OCI-LY1 (cell line): ENCODE measurements at regions not wholly inside any gene's neighbourhood (a gene's known extent, or its start where the extent isn't known, plus 50 kb on each side); places are given as distances from the start of the nearest gene placed in this dataset.

ENCODE experiments used
- H2AFZ ChIP-seq: fragments of 200-600 bp; sonication (generic), shearing (Covaris generic); 2 replicates; pipeline ENCODE4 v1.6.0; 2014; ENCODE audit warnings: antibody characterized with exemption, mild to moderate bottlenecking, low read length
- H3F3A ChIP-seq: fragments of 200-600 bp; sonication (generic), shearing (Covaris generic); 2 replicates; pipeline ENCODE4 v1.6.0; 2014; ENCODE audit warnings: mild to moderate bottlenecking, antibody characterized with exemption, low read length, moderate library complexity; ENCODE audit not compliant: insufficient read depth
- H3K27ac ChIP-seq: fragments of 200-600 bp; sonication (generic); 2 replicates; pipeline ENCODE4 v1.5.1; 2014; ENCODE audit warnings: low read length, mixed run types, mild to moderate bottlenecking, low read depth; ENCODE audit not compliant: poor library complexity, severe bottlenecking
- H3K27me3 ChIP-seq: fragments of 200-600 bp; sonication (generic); 2 replicates; pipeline ENCODE4 v1.6.0; 2014; ENCODE audit warnings: antibody characterized with exemption, mild to moderate bottlenecking, low read length, moderate library complexity; ENCODE audit not compliant: insufficient read depth
- H3K36me3 ChIP-seq: fragments of 200-600 bp; sonication (generic); 2 replicates; pipeline ENCODE4 v1.6.1; 2014; ENCODE audit warnings: mild to moderate bottlenecking, antibody characterized with exemption, low read length, moderate library complexity, mixed read lengths; ENCODE audit not compliant: insufficient read depth
- H3K4me1 ChIP-seq: fragments of 200-600 bp; sonication (generic); 2 replicates; pipeline ENCODE4 v1.5.1; 2014; ENCODE audit warnings: mild to moderate bottlenecking, low read length, moderate library complexity; ENCODE audit not compliant: insufficient read depth, severe bottlenecking
- H3K4me2 ChIP-seq: fragments of 200-600 bp; sonication (generic), shearing (Covaris generic); 2 replicates; pipeline ENCODE4 v1.6.1; 2014; ENCODE audit warnings: low read length
- H3K4me3 ChIP-seq: fragments of 200-600 bp; sonication (generic); 2 replicates; pipeline ENCODE4 v1.5.1; 2014; ENCODE audit warnings: low read length, low read depth, mild to moderate bottlenecking, mixed read lengths; ENCODE audit not compliant: poor library complexity, severe bottlenecking
- H3K79me2 ChIP-seq: fragments of 200-600 bp; shearing (Covaris generic); 2 replicates; pipeline ENCODE4 v1.6.1; 2016; ENCODE audit warnings: mixed run types, low read length, mixed read lengths; ENCODE audit not compliant: insufficient read depth
- H3K9ac ChIP-seq: fragments of 200-600 bp; sonication (generic), shearing (Covaris generic); 2 replicates; pipeline ENCODE4 v1.6.1; 2014; ENCODE audit warnings: mild to moderate bottlenecking, low read length, mixed read lengths
- H3K9me2 ChIP-seq: fragments of 200-600 bp; sonication (generic), shearing (Covaris generic); 2 replicates; pipeline ENCODE4 v1.6.1; 2014; ENCODE audit warnings: low read depth, mild to moderate bottlenecking, low read length, mixed read lengths
- H3K9me3 ChIP-seq: fragments of 200-600 bp; shearing (Covaris generic); 2 replicates; pipeline ENCODE4 v1.6.1; 2014; ENCODE audit warnings: low read length, mixed read lengths
- H4K20me1 ChIP-seq: fragments of 200-600 bp; sonication (generic), shearing (Covaris generic); 2 replicates; pipeline ENCODE4 v1.6.0; 2016; ENCODE audit warnings: mild to moderate bottlenecking, low read length; ENCODE audit not compliant: insufficient read depth
- CTCF ChIP-seq: fragments of 200-600 bp; sonication (generic), shearing (Covaris generic); IDR thresholded peaks from 2 replicates; pipeline ENCODE4 v1.5.1; 2017; ENCODE audit warnings: mild to moderate bottlenecking, antibody characterized with exemption, low read length, moderate library complexity, mixed read lengths
- EZH2 ChIP-seq: fragments of 200-600 bp; sonication (generic), shearing (Covaris generic); IDR thresholded peaks from 2 replicates; pipeline ENCODE4 v1.8.0; 2017; ENCODE audit warnings: borderline replicate concordance, mixed run types, mild to moderate bottlenecking, antibody characterized with exemption, low read length, moderate library complexity, mixed read lengths

DNA sequence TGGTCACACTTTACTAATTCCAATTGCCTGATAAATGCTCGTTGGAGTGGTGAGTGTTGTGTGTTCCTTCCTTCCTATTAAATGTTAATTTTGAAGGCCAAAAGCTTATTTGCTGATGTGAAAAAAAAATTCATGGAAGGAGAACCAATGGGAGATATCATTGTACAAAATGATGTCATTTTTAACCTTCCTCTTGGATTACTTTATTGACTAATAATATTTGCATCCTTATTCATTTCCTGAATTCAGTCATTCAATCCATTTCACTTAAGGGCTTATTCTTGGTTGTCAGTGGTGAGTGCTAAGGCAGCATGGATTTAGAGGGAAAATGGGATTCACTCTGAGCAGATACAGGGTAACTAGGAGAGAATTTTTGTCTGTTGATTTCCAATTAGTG, 216.0 kb upstream of the HTR2A start:
- no peaks in the 10 kb centered on the region for H3F3A ChIP-seq
- no peak overlapping the region for H3K27ac ChIP-seq
- no peaks in the 10 kb centered on the region for H3K9me2 ChIP-seq
- no peak overlapping the region for H3K9ac ChIP-seq
- no peak overlapping the region for H3K4me2 ChIP-seq
- H3K9me3 ChIP-seq: no peaks in the 10 kb centered on the region
- H3K27me3 ChIP-seq: no peaks in the 10 kb centered on the region
- no peak overlapping the region for H3K4me3 ChIP-seq
- H4K20me1 ChIP-seq: no peaks in the 10 kb centered on the region
- no peaks in the 10 kb centered on the region for H3K79me2 ChIP-seq
- no peaks in the 10 kb centered on the region for H3K4me1 ChIP-seq
- TF ChIP-seq CTCF (no peak), EZH2 (no peak)
- no peak overlapping the region for H2AFZ ChIP-seq
- H3K36me3 ChIP-seq: no peaks in the 10 kb centered on the region

DNA sequence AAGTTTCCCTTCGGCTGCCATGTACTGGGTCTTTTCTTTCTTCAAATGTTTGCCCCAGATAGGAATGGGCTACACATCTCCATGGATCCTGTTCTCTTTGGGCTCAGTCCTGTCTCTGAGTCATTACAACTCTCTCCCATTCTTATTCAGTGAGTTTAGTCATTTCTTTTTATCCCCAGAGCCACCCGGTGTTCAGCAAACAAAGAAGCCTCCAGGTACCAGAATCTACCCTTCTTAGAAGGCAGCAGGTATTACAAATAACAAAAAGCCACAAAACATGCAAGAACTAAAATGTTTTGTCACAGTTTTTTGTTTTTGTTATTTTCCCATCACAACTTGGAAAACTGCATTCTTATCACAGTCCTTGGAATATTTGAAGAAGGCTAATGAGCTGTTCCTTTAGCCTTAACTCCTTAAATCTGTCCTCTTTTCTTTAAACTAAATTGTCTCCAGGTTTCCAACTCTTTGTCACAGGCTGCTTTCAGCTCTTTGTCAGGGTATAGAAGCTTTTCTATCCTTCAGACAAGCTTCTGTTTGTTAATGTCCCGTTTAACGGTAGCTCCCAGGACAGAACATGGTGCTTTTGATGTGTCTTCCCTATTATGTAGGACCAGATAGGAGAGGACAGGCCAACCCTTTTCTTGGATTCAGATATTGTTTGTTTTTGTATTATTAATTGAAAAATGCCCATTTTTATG, 215.5 kb upstream of the HTR2A start:
- no peak overlapping the region for H3K4me3 ChIP-seq
- no peaks in the 10 kb centered on the region for H3K36me3 ChIP-seq
- no peaks in the 10 kb centered on the region for H3K9me2 ChIP-seq
- H3K9me3 ChIP-seq: no peaks in the 10 kb centered on the region
- H3K4me2 ChIP-seq: no peak overlapping the region
- H3K27me3 ChIP-seq: no peaks in the 10 kb centered on the region
- H3K27ac ChIP-seq: no peak overlapping the region
- H2AFZ ChIP-seq: no peak overlapping the region
- TF ChIP-seq CTCF (no peak), EZH2 (no peak)
- H3K79me2 ChIP-seq: no peaks in the 10 kb centered on the region
- no peak overlapping the region for H3K9ac ChIP-seq
- H3K4me1 ChIP-seq: no peaks in the 10 kb centered on the region
- no peaks in the 10 kb centered on the region for H4K20me1 ChIP-seq
- no peaks in the 10 kb centered on the region for H3F3A ChIP-seq

DNA sequence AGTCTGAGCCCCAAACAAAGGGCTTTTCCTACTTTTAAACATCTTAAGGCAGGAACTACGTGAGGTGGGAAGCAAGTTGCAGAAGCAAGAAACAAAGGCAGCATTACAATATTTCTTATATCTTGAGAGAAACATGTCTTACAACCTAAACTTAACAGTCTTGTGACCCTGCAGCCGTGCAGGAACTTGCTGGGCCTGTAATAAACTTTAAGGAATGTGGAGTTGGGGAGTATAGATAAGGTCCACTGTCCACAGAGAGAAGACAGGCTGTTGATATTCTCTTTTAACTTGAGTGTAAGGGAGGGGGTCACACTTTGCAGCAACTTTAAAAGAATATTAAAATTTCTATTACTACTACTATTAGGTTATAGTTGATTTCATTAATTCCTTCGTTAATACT, 214.6 kb upstream of the HTR2A start:
- no peaks in the 10 kb centered on the region for H3K4me1 ChIP-seq
- H2AFZ ChIP-seq: no peak overlapping the region
- H3K4me2 ChIP-seq: no peak overlapping the region
- H3K27ac ChIP-seq: no peak overlapping the region
- TF ChIP-seq EZH2 (no peak), CTCF (no peak)
- no peaks in the 10 kb centered on the region for H4K20me1 ChIP-seq
- no peaks in the 10 kb centered on the region for H3K9me3 ChIP-seq
- H3K27me3 ChIP-seq: no peaks in the 10 kb centered on the region
- no peak overlapping the region for H3K4me3 ChIP-seq
- H3K9ac ChIP-seq: no peak overlapping the region
- no peaks in the 10 kb centered on the region for H3K36me3 ChIP-seq
- no peaks in the 10 kb centered on the region for H3K9me2 ChIP-seq
- no peaks in the 10 kb centered on the region for H3K79me2 ChIP-seq
- no peaks in the 10 kb centered on the region for H3F3A ChIP-seq
